Neural cell (in vitro differentiated cells): ENCODE measurements at regions not wholly inside any gene's neighbourhood (a gene's known extent, or its start where the extent isn't known, plus 50 kb on each side); places are given as distances from the start of the nearest gene placed in this dataset.

Source experiments
- H2AFZ ChIP-seq: fragments of 200-600, 300-800 bp; sonication (generic), shearing (Covaris generic); 2 replicates; pipeline ENCODE4 v1.6.0; 2014; ENCODE audit warnings: low read depth, mild to moderate bottlenecking, antibody characterized with exemption, low read length, moderate library complexity
- H3F3A ChIP-seq: fragments of 200-600 bp; shearing (Covaris generic); 2 replicates; pipeline ENCODE4 v1.6.1; 2016; ENCODE audit warnings: mild to moderate bottlenecking, moderate library complexity, mixed read lengths, antibody characterized with exemption, low read length; ENCODE audit not compliant: insufficient read depth, poor library complexity, severe bottlenecking
- H3K27ac ChIP-seq: fragments of 200-600, 300-800 bp; sonication (generic), shearing (Covaris generic); 2 replicates; pipeline ENCODE4 v1.5.1; 2014; ENCODE audit warnings: mild to moderate bottlenecking, low read length, moderate library complexity
- H3K27me3 ChIP-seq: fragments of 300-800, 200-600 bp; sonication (generic), shearing (Covaris generic); 2 replicates; pipeline ENCODE4 v1.6.0; 2014; ENCODE audit warnings: mild to moderate bottlenecking, low read depth, low read length, moderate library complexity; ENCODE audit not compliant: insufficient read depth
- H3K36me3 ChIP-seq: fragments of 300-800, 200-600 bp; sonication (generic), shearing (Covaris generic); 2 replicates; pipeline ENCODE4 v1.5.1; 2014; ENCODE audit warnings: mild to moderate bottlenecking, antibody characterized with exemption, low read length, moderate library complexity; ENCODE audit not compliant: insufficient read depth
- H3K4me2 ChIP-seq: fragments of 300-800, 200-600 bp; sonication (generic), shearing (Covaris generic); 2 replicates; pipeline ENCODE4 v1.6.0; 2014; ENCODE audit warnings: mild to moderate bottlenecking, low read length
- H3K4me3 ChIP-seq: fragments of 300-800, 200-600 bp; sonication (generic), shearing (Covaris generic); 2 replicates; pipeline ENCODE4 v1.5.1; 2014; ENCODE audit warnings: mild to moderate bottlenecking, low read length, moderate library complexity
- H3K79me2 ChIP-seq: fragments of 200-600 bp; shearing (Covaris generic); replicated peaks from 2 replicates; pipeline ENCODE4 v1.6.0; 2014; ENCODE audit warnings: mild to moderate bottlenecking, low read length, moderate library complexity; ENCODE audit not compliant: insufficient read depth
- H3K9ac ChIP-seq: fragments of 300-800, 200-600 bp; sonication (generic), shearing (Covaris generic); 2 replicates; pipeline ENCODE4 v1.6.1; 2016; ENCODE audit warnings: mild to moderate bottlenecking, low read length, mixed read lengths
- H3K9me2 ChIP-seq: fragments of 200-600 bp; shearing (Covaris generic); 2 replicates; pipeline ENCODE4 v1.6.1; 2016; ENCODE audit warnings: mild to moderate bottlenecking, low read length, mixed read lengths; ENCODE audit not compliant: insufficient read depth
- H3K9me3 ChIP-seq: fragments of 200-600, 300-800 bp; sonication (generic), shearing (Covaris generic); 2 replicates; pipeline ENCODE4 v1.6.1; 2016; ENCODE audit warnings: mild to moderate bottlenecking, mixed run types, low read length, moderate library complexity, mixed read lengths
- H4K20me1 ChIP-seq: fragments of 200-600 bp; shearing (Covaris generic); 2 replicates; pipeline ENCODE4 v1.6.1; 2016; ENCODE audit warnings: mild to moderate bottlenecking, mixed run types; ENCODE audit not compliant: insufficient read depth
- CTCF ChIP-seq: fragments of 450-650 bp; IDR thresholded peaks from 2 replicates; pipeline ENCODE4 v1.5.1; 2014; ENCODE audit warnings: antibody characterized with exemption, mild to moderate bottlenecking, moderate library complexity; ENCODE audit not compliant: poor library complexity, severe bottlenecking
- EP300 ChIP-seq: fragments of 450-650 bp; conservative IDR thresholded peaks from 2 replicates; pipeline ENCODE4 v1.6.1; 2014; ENCODE audit warnings: antibody characterized with exemption, mild to moderate bottlenecking, moderate library complexity; ENCODE audit not compliant: poor library complexity, severe bottlenecking
- EZH2 ChIP-seq: fragments of 200-600, 300-800 bp; shearing (Covaris generic), sonication (generic); IDR thresholded peaks from 2 replicates; pipeline ENCODE4 v1.6.1; 2014; ENCODE audit warnings: antibody characterized with exemption, low read length, borderline replicate concordance, mild to moderate bottlenecking; ENCODE audit not compliant: insufficient read depth, poor library complexity, severe bottlenecking
- MXI1 ChIP-seq: fragments of 450-650 bp; conservative IDR thresholded peaks from 2 replicates; pipeline ENCODE4 v1.6.1; 2014; ENCODE audit warnings: antibody characterized with exemption, mild to moderate bottlenecking; ENCODE audit not compliant: poor library complexity, severe bottlenecking
- POLR2AphosphoS5 ChIP-seq: IDR thresholded peaks from 2 replicates; pipeline ENCODE4 v1.6.1; 2012
- RAD21 ChIP-seq: fragments of 450-650 bp; conservative IDR thresholded peaks from 2 replicates; pipeline ENCODE4 v1.6.1; 2014; ENCODE audit warnings: antibody characterized with exemption, mild to moderate bottlenecking, moderate library complexity
- REST ChIP-seq: IDR thresholded peaks from 2 replicates; pipeline ENCODE4 v1.6.1; 2012; ENCODE audit warnings: borderline replicate concordance
- SMC3 ChIP-seq: fragments of 450-650 bp; conservative IDR thresholded peaks from 2 replicates; pipeline ENCODE4 v1.6.1; 2014; ENCODE audit warnings: antibody characterized with exemption, mild to moderate bottlenecking, moderate library complexity; ENCODE audit not compliant: poor library complexity
- TAF1 ChIP-seq: IDR thresholded peaks from 2 replicates; pipeline ENCODE4 v1.6.1; 2012; ENCODE audit warnings: low read depth

- H4K20me1 ChIP-seq: no peaks in the 10 kb centered on the region
- H3K4me2 ChIP-seq: no peak overlapping the region
- H3K27ac ChIP-seq: no peak overlapping the region
- no peak overlapping the region for H3K4me3 ChIP-seq
- no peak for TF ChIP-seq SMC3
- TF ChIP-seq TAF1: no peak
- TF ChIP-seq CTCF: no peak
- TF ChIP-seq REST: no peak
- no peak for TF ChIP-seq RAD21
- TF ChIP-seq EP300: no peak
- TF ChIP-seq MXI1: no peak
- TF ChIP-seq POLR2AphosphoS5: no peak
- no peak for TF ChIP-seq EZH2
- H3K9ac ChIP-seq: no peak overlapping the region
- H3K36me3 ChIP-seq: no peaks in the 10 kb centered on the region
- H3K9me2 ChIP-seq: no peaks in the 10 kb centered on the region
- no peak overlapping the region for H2AFZ ChIP-seq
- no peaks in the 10 kb centered on the region for H3K27me3 ChIP-seq
- no peaks in the 10 kb centered on the region for H3K79me2 ChIP-seq
- no peaks in the 10 kb centered on the region for H3F3A ChIP-seq
- no peaks in the 10 kb centered on the region for H3K9me3 ChIP-seq
Measured at GRCh38 chr20:7820897-7821296, 119.4 kb downstream of the HAO1 start.

GRCh38 chr20:7822772-7823171 lies 117.5 kb downstream of the HAO1 start:
- Histone ChIP-seq H3K4me2 (no peak overlapping the region), H3K9ac (no peak overlapping the region), H3K4me3 (no peak overlapping the region), H3K9me3 (no peaks in the 10 kb centered on the region), H3K27ac (no peak overlapping the region), H3K79me2 (no peaks in the 10 kb centered on the region), H3K9me2 (no peaks in the 10 kb centered on the region), H2AFZ (no peak overlapping the region), H3K27me3 (no peaks in the 10 kb centered on the region), H3F3A (no peaks in the 10 kb centered on the region), H4K20me1 (no peaks in the 10 kb centered on the region), H3K36me3 (no peaks in the 10 kb centered on the region)
- no peak for TF ChIP-seq POLR2AphosphoS5
- no peak for TF ChIP-seq CTCF
- no peak for TF ChIP-seq TAF1
- TF ChIP-seq EP300: no peak
- no peak for TF ChIP-seq REST
- no peak for TF ChIP-seq MXI1
- TF ChIP-seq RAD21: no peak
- no peak for TF ChIP-seq SMC3
- no peak for TF ChIP-seq EZH2
